ENCODE measurements at regions not wholly inside any gene's neighbourhood (a gene's known extent, or its start where the extent isn't known, plus 50 kb on each side); places are given as distances from the start of the nearest gene placed in this dataset.
"Not testable (repeated sequence)": the region's sequence is repeated elsewhere in the genome, so short reads cannot be mapped to it uniquely, and the experiment has no call there.

- DNase-seq = no peak
Measured at GRCh38 chr2:120503206-120503792, 157.4 kb downstream of the INHBB start.

- no peak for DNase-seq
Measured at GRCh38 chr2:120503793-120504571, 158.0 kb downstream of the INHBB start.

- DNase-seq = no peak
Measured at GRCh38 chr2:120504936-120505705, 159.2 kb downstream of the INHBB start.

GRCh38 chr2:120508567-120509041 is 162.7 kb downstream of the INHBB start:
- no peak for DNase-seq

- no peak for DNase-seq
Measured at GRCh38 chr2:120509213-120509815, 163.4 kb downstream of the INHBB start.

- no peak for DNase-seq
Measured at GRCh38 chr2:120509991-120510735, 164.2 kb downstream of the INHBB start.

GRCh38 chr2:120510751-120511395 is 164.9 kb downstream of the INHBB start:
- DNase-seq = no peak

- DNase-seq = no peak
Measured at GRCh38 chr2:120511536-120511935, 165.6 kb downstream of the INHBB start.

- DNase-seq = no peak
Measured at GRCh38 chr2:120511947-120512710, 166.2 kb downstream of the INHBB start.

GRCh38 chr2:120513776-120514357 is 167.9 kb downstream of the INHBB start:
- DNase-seq = no peak

GRCh38 chr2:120514521-120514920 is 168.6 kb downstream of the INHBB start:
- no peak for DNase-seq

- DNase-seq = not testable (repeated sequence)
Measured at GRCh38 chr2:120515066-120515758, 169.3 kb downstream of the INHBB start.

GRCh38 chr2:120515759-120516678 is 170.1 kb downstream of the INHBB start:
- no peak for DNase-seq

GRCh38 chr2:120516679-120517314 is 170.9 kb downstream of the INHBB start:
- DNase-seq = no peak

- no peak for DNase-seq
Measured at GRCh38 chr2:120517751-120518469, 172.0 kb downstream of the INHBB start.

GRCh38 chr2:120518819-120519218 is 172.9 kb downstream of the INHBB start:
- DNase-seq = no peak

- DNase-seq = no peak
Measured at GRCh38 chr2:120519469-120519868, 173.5 kb downstream of the INHBB start.

GRCh38 chr2:120520454-120520853 is 174.5 kb downstream of the INHBB start:
- no peak for DNase-seq

All from amniotic stem cell (primary cell).